ENCODE measurements at regions not wholly inside any gene's neighbourhood (a gene's known extent, or its start where the extent isn't known, plus 50 kb on each side); places are given as distances from the start of the nearest gene placed in this dataset.

GRCh38 chr12:46131732-46132469 lies 136.9 kb downstream of the SLC38A1 start:
- DNase-seq (ENCODE audit: low spot score): no peak

GRCh38 chr12:46127656-46128055 lies 137.3 kb upstream of the SCAF11 start:
- DNase-seq (ENCODE audit: low spot score): no peak

GRCh38 chr12:46126050-46126727 lies 135.8 kb upstream of the SCAF11 start:
- DNase-seq (ENCODE audit: low spot score): no peak

GRCh38 chr12:46124848-46125619 lies 134.7 kb upstream of the SCAF11 start:
- DNase-seq (ENCODE audit: low spot score): no peak

- DNase-seq (ENCODE audit: low spot score): no peak
Measured at GRCh38 chr12:46124132-46124847, 133.9 kb upstream of the SCAF11 start.

- DNase-seq (ENCODE audit: low spot score): no peak
Measured at GRCh38 chr12:46112364-46112763, 122.0 kb upstream of the SCAF11 start.

GRCh38 chr12:46111715-46112114 lies 121.3 kb upstream of the SCAF11 start:
- no peak for DNase-seq (ENCODE audit: low spot score)

- DNase-seq (ENCODE audit: low spot score): no peak
Measured at GRCh38 chr12:46110928-46111699, 120.7 kb upstream of the SCAF11 start.

GRCh38 chr12:46110223-46110611 lies 119.8 kb upstream of the SCAF11 start:
- DNase-seq (ENCODE audit: low spot score): no peak

GRCh38 chr12:46109343-46110222 lies 119.2 kb upstream of the SCAF11 start:
- DNase-seq (ENCODE audit: low spot score): no peak

GRCh38 chr12:46108721-46109120 lies 118.3 kb upstream of the SCAF11 start:
- DNase-seq (ENCODE audit: low spot score): no peak

- DNase-seq (ENCODE audit: low spot score): no peak
Measured at GRCh38 chr12:46107591-46107990, 117.2 kb upstream of the SCAF11 start.

GRCh38 chr12:46105735-46106134 lies 115.4 kb upstream of the SCAF11 start:
- DNase-seq (ENCODE audit: low spot score): no peak

- DNase-seq (ENCODE audit: low spot score): no peak
Measured at GRCh38 chr12:46103559-46104383, 113.4 kb upstream of the SCAF11 start.

- DNase-seq (ENCODE audit: low spot score): no peak
Measured at GRCh38 chr12:46101485-46101869, 111.1 kb upstream of the SCAF11 start.

GRCh38 chr12:46100551-46101484 lies 110.4 kb upstream of the SCAF11 start:
- DNase-seq (ENCODE audit: low spot score): no peak

- DNase-seq (ENCODE audit: low spot score): no peak
Measured at GRCh38 chr12:46089414-46090162, 99.2 kb upstream of the SCAF11 start.
